ENCODE measurements at regions not wholly inside any gene's neighbourhood (a gene's known extent, or its start where the extent isn't known, plus 50 kb on each side); places are given as distances from the start of the nearest gene placed in this dataset.

DNA sequence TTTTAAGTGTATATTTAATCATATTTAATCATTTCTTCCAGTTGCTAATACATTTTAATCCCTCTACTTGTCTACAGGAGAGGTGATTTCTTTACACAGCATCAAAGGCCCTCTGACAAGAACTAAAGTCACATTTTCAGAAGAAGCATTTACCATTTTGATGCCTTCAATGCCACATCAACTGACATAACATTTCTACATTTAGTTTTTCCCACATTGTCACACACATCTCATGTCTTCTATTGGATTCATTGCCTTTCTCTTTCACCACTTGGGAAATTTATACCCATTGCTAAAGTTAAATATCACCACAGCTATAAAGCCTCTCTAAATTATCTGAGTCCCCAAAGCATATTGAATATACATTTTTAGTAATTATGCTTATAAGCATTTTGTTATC, 1907.5 kb upstream of the CDH9 start:
- TF ChIP-seq, protein P1, sequence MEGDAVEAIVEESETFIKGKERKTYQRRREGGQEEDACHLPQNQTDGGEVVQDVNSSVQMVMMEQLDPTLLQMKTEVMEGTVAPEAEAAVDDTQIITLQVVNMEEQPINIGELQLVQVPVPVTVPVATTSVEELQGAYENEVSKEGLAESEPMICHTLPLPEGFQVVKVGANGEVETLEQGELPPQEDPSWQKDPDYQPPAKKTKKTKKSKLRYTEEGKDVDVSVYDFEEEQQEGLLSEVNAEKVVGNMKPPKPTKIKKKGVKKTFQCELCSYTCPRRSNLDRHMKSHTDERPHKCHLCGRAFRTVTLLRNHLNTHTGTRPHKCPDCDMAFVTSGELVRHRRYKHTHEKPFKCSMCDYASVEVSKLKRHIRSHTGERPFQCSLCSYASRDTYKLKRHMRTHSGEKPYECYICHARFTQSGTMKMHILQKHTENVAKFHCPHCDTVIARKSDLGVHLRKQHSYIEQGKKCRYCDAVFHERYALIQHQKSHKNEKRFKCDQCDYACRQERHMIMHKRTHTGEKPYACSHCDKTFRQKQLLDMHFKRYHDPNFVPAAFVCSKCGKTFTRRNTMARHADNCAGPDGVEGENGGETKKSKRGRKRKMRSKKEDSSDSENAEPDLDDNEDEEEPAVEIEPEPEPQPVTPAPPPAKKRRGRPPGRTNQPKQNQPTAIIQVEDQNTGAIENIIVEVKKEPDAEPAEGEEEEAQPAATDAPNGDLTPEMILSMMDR (IDR thresholded peaks at IDR 0.05) = no peak
- no peak for TF ChIP-seq POLR2A (IDR thresholded peaks at IDR 0.05)

Data from body of pancreas (tissue), 4 donors.